Loucy (cell line): ENCODE measurements at regions not wholly inside any gene's neighbourhood (a gene's known extent, or its start where the extent isn't known, plus 50 kb on each side); places are given as distances from the start of the nearest gene placed in this dataset.

Experiments
- EZH2phosphoT487 ChIP-seq: fragments of 200-600 bp; IDR thresholded peaks from 2 replicates; pipeline ENCODE4 v1.6.1; 2018; ENCODE audit warnings: antibody characterized with exemption, mild to moderate bottlenecking, moderate library complexity, borderline replicate concordance
- TF ChIP-seq, protein P1 (sequence below): fragments of 200-600 bp; sonication (generic); conservative IDR thresholded peaks from 2 replicates; pipeline ENCODE4 v1.5.1; 2014; ENCODE audit warnings: mild to moderate bottlenecking, antibody characterized with exemption, low read length

DNA sequence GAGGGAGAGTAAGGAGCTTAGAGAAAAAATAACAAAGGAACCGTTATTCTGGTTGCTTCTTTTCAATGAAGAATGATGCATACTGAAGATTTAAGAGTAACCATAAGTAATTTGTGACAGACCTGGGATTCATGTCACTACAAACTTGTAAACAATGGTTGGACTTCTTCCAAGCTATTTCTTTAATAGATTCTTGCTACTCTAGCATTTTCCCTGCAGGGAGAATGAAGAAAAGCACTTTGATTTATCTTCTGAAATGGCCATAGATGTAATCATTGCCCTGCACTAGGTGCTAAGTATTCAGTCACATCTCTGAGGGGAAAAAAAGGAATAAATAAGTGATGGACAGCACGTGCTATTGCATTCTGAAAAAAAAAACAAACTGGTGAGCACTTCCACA, 606.6 kb upstream of the LRRN3 start:
- TF ChIP-seq, protein P1, sequence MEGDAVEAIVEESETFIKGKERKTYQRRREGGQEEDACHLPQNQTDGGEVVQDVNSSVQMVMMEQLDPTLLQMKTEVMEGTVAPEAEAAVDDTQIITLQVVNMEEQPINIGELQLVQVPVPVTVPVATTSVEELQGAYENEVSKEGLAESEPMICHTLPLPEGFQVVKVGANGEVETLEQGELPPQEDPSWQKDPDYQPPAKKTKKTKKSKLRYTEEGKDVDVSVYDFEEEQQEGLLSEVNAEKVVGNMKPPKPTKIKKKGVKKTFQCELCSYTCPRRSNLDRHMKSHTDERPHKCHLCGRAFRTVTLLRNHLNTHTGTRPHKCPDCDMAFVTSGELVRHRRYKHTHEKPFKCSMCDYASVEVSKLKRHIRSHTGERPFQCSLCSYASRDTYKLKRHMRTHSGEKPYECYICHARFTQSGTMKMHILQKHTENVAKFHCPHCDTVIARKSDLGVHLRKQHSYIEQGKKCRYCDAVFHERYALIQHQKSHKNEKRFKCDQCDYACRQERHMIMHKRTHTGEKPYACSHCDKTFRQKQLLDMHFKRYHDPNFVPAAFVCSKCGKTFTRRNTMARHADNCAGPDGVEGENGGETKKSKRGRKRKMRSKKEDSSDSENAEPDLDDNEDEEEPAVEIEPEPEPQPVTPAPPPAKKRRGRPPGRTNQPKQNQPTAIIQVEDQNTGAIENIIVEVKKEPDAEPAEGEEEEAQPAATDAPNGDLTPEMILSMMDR: no peak
- TF ChIP-seq EZH2phosphoT487: no peak
